Activated CD4-positive, alpha-beta T cell treated with anti-CD3 and anti-CD28 coated beads, Interleukin-10, Interleukin-2, amounts not matched to agents 100 ng/mL and 50 ng/mL, durations not matched to agents 16 hours and 8 hours (primary cell): ENCODE measurements at regions not wholly inside any gene's neighbourhood (a gene's known extent, or its start where the extent isn't known, plus 50 kb on each side); places are given as distances from the start of the nearest gene placed in this dataset.

Experiments used
- DNase-seq: peaks from one replicate; pipeline ENCODE4 v3.0.0-alpha.2; 2020

DNA sequence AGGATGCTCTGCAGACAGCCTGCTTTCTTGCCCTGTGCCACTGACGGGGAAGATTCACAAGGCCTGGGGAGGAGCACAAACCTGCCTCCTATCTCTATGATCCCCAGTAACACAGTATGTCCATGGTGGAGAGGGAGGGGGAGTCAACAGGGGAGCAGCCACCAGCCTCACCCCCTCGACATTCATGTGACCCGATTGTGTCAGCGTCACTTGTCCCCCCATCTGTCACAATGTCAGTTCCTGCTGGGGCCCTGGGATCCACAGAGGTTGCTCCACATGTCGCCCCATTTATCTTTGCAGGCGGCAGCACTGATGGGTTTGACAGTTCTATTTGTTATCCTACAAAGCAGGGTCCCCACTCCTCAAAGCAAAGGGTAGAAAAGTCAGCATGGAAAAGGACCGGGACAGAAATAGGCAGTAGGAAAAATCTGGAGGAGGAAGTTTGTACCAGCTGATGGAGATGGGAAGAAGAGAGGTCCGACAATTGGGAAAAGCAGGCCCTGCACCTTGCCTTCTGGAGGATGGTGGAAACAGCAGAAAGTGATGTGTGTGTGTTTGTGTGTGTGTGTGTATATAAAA lies 130.9 kb downstream of the SEC16B start:
- DNase-seq, result no peak

GRCh38 chr1:177833631-177834030 lies 136.2 kb downstream of the SEC16B start:
- DNase-seq, result no peak

DNA sequence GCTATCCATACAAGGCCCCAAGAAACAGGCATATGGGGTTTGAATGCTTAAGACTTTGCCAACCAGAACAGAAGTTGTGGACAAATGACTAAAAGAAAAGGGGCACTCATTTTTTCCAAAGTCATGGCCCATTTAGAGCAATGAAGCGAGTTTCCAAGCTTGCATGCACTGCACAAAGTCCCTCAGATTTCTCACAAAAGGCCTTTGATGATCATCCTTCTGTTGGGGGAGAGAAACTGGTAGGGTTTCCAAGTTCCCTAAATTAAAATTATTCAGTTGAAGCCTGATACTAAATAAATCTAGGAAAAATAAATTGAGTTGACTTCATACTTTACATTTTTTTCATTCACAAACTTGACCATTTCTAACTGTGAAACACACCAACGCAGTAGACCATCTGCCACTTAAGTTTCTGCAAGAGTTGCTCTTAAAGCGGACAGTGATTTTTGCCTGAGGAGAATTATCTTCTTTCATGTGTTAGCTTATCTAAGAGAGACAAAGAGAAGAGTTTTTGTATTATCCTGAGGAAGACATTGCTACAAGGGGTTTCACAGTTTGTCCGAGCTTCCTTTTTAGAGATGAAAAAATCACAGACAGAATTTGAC lies 139.2 kb downstream of the SEC16B start:
- DNase-seq, result no peak

GRCh38 chr1:177825276-177825901 lies 144.5 kb downstream of the SEC16B start:
- DNase-seq, result no peak

GRCh38 chr1:177824508-177824982 lies 145.3 kb downstream of the SEC16B start:
- DNase-seq, result no peak

DNA sequence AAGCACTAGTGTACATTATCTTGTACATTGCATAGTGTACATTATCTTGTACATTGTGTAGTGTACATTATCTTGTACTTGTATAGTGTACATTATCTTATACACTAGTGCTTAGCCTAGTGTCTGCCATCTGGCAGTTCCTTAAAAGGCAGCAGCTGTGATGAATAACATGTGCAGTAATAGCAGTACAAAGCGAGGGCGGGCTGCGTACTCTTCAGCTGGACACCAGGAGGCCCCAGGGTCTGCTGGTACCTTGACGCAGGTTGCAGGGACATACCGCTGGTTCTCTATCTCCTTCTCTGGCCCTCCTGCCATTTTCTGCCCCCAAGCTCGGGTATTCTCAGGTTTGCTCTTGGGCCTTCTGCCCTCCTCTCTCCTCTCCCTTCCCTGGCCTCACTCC lies 149.6 kb downstream of the SEC16B start:
- DNase-seq, result no peak

DNA sequence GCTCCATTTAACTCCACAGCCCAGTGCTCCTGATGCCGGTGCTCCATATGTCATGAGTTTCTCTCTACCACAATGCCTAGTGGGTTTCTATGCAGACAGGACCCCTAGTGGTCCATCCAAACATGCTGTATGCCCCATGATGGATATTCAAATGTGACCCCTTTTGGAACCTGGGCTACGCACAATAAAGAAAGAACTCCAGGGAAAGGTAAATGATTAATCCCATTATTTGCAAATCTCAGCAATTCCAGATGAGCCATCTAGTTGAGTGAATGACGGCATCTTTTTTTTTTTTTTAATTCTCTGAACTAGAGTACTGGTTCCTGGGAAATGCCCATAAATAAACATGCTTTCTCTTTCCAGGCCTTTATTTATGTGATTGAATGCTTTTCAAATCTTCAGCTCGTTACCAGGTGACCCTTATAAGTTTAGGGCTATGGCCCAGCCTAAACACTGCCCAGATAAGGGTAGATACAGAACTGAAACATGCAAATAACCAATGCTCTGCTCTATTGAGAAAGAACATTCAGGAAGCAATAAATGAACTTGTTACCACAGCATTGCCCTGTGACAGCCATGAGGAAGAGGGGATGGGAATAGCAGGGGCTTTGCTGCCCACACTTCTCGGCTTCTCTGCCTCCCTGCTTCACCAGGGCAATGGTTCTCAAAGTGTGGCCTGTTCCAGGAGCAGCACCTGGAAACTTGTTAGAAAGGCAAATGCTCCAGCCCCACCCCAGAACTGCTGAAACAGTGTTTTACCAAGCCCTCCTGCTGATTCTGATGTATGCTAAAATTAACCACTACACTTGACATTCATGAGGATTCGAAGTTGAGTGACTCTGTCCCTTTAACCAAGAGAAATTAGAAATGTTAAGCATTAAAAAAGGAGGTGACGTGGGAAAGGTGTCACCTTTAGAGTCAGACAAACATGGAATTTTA lies 151.7 kb downstream of the SEC16B start:
- no peak for DNase-seq

GRCh38 chr1:177812650-177813049 lies 157.2 kb downstream of the SEC16B start:
- no peak for DNase-seq

DNA sequence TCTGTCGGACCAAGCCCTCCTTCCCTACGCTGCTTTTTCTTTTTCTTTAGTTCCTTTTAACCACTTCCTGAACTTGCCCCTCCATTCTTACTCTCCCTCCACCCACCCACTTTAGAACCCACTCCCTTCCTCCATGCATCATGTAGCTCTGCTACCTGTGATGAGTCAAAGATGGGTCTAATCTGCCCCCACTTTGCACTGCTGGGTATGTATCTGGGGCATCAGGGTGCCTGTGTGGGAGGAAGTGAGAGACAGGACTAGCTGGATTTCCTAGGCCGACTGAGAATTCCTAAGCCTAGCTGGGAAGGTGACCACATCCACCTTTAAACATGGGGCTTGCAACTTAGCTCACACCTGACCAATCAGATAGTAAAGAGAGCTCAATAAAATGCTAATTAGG lies 157.7 kb downstream of the SEC16B start:
- DNase-seq, result no peak

DNA sequence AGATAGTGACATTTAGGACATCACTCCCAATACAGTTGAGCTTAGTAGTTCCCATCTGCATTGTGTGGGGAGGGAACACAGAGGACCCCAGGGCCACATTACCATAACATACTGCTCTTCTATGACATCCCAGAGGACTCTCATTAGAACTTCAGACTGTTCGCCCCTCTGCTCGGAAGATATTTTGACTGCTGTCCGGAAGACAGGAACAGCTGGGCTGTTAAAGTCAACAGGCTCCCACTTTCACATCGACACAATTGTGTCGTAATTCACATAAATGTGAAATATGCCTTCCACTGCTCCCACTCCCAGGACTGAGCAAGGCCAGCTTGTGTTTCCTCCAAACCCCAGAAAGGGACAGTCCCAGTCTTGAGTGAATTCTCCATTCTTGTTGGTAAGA lies 158.4 kb downstream of the SEC16B start:
- no peak for DNase-seq

- peak; percentile 14 for DNase-seq
These were observed 160.0 kb downstream of the SEC16B start for GRCh38 chr1:177809819-177810218.

DNA sequence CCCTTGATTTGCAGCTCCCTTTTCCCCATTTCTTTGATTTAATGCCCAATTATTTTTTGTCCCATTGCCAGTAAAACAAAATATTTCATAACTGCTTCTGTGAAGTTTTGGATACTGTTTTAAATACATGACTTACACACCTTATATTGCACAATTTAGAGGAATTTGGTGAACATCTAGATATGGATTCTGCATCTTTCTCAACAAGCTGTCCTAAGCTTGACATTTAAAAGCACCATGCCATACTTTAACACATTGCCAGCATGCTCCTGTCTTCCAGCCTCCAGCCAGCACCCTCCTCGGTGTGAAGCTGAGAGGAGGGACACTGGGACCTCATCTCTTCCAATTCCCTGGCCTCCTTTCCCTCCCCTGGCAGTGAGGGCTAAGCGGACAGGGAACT lies 167.6 kb downstream of the SEC16B start:
- DNase-seq, result no peak

- DNase-seq, result no peak
These were observed 168.1 kb downstream of the SEC16B start for GRCh38 chr1:177801790-177802189.

- DNase-seq, result no peak
These were observed 169.3 kb downstream of the SEC16B start for GRCh38 chr1:177800400-177801088.

GRCh38 chr1:177799746-177800145 lies 170.1 kb downstream of the SEC16B start:
- DNase-seq, result no peak

- DNase-seq, result no peak
These were observed 171.2 kb downstream of the SEC16B start for GRCh38 chr1:177798614-177799013.

DNA sequence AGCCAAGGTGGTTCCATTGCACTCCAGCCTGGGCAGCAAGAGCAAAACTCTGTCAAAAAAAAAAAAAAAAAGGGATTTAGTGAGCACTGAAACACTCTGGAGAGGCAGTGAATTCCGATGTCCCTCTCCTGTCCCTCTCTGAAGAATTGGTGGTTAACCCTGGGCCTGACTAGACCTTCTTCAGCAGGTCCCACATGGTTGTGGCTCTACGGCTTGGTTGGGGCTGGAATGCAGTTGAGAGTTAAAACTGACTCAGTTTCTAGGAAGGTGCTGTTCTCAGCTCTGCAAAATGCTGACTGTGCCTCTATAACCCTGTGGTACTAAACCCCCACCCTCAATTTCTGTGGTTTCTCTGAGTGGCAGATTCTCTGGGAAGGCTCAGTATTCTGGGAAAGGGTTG lies 173.3 kb downstream of the SEC16B start:
- DNase-seq, result no peak

DNA sequence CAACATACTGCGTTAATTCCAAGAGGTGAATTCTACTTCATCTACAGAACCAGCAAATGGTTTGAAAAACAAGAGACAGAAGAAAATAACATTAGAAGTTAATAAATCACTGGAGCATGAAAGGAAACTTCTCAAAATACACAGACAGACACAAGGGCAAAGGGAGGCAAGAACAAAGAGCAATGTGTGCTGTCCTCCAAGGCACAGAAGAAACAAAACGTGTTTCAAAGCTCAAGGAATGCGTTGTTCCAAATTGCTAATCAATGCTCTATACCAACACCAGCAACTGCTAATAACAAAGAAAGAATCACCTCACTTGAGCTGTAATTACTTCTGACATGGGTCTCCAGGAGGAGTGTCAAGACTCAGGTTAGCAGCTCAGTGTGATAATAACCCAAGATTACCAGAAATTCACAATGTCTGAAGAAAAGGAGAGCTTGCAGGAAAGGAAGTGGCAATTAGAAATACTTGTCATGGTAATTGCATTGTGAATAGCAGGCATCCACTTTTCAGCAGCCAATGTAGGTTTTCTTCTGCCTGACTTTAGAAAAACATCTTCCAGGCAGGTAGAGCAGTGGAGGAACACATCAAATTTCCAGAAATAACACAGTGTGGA lies 175.4 kb downstream of the SEC16B start:
- no peak for DNase-seq

DNA sequence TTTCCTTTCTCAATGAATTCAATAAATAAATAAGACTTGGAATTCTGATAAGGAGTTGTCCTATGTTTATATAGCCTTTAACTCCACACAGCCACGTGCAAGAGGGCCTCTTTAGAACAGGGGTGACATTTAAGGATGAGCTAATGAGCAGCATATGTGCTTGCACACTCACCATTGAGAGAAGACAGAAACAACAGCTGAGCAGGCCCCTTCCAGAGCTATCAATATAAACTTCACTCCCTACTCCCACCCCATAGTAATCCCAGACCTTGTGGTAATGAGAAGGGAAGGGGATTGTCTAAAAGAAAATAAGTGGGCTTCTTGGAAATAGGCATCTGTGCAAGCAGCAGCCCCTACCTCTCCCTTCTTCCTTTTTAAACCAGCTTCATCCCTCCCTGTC lies 176.0 kb downstream of the SEC16B start:
- DNase-seq, result no peak

- DNase-seq, result no peak
These were observed 179.3 kb downstream of the SEC16B start for GRCh38 chr1:177790566-177790965.

- DNase-seq, result no peak
These were observed 179.9 kb downstream of the SEC16B start for GRCh38 chr1:177789956-177790355.

GRCh38 chr1:177786176-177786745 lies 183.6 kb downstream of the SEC16B start:
- DNase-seq, result no peak
